CD4-positive, alpha-beta memory T cell (primary cell): ENCODE measurements at regions not wholly inside any gene's neighbourhood (a gene's known extent, or its start where the extent isn't known, plus 50 kb on each side); places are given as distances from the start of the nearest gene placed in this dataset.

Source experiments
- CTCF ChIA-PET: fragments of 350-600 bp; sonication (Branson Sonifier 250); formaldehyde crosslinking; loops from one replicate; lab custom pipeline; 2021; ENCODE audit warnings: inconsistent platforms; ENCODE audit not compliant: partially characterized antibody; lab: Charles Lee
- POLR2A ChIA-PET: fragments of 350-600 bp; sonication (Branson Sonifier 250); formaldehyde crosslinking; loops from one replicate; lab custom pipeline; 2021; ENCODE audit not compliant: partially characterized antibody; lab: Charles Lee
- DNase-seq, 5 donors: peaks; one replicate each; pipeline versions ENCODE4 v3.0.0 to v3.0.0-alpha.2; 2020 to 2022; ENCODE audit warnings: mixed read lengths in 1 of 5
- H3K27ac ChIP-seq: one replicate; pipeline ENCODE4 v1.7.0; 2013; ENCODE audit warnings: low read depth, low read length
- H3K27me3 ChIP-seq: 2 replicates; pipeline ENCODE4 v1.7.0; 2013; ENCODE audit warnings: mild to moderate bottlenecking, low read length, moderate library complexity; ENCODE audit not compliant: insufficient read depth
- H3K36me3 ChIP-seq: 2 replicates; pipeline ENCODE4 v1.7.0; 2013; ENCODE audit warnings: mild to moderate bottlenecking, low read length, moderate library complexity; ENCODE audit not compliant: insufficient read depth
- H3K4me1 ChIP-seq: 2 replicates; pipeline ENCODE4 v1.7.0; 2013; ENCODE audit warnings: mild to moderate bottlenecking, low read length, moderate library complexity; ENCODE audit not compliant: insufficient read depth
- H3K4me3 ChIP-seq, 2 donors: one replicate each; pipeline ENCODE4 v1.7.0; 2013; ENCODE audit warnings: low read length in 2 of 2, mild to moderate bottlenecking in 1 of 2
- H3K9me3 ChIP-seq, 2 donors: one replicate each; pipeline ENCODE4 v1.7.0; 2013; ENCODE audit warnings: low read length in 2 of 2, control low read depth in 1 of 2; ENCODE audit not compliant: control insufficient read depth in 1 of 2
- H3K27ac Mint-ChIP-seq, 7 donors: one replicate each; pipeline ENCODE4 v1.8.0; 2020 to 2021; ENCODE audit warnings: mixed read lengths in 7 of 7, mild to moderate bottlenecking in 6 of 7, inconsistent platforms in 3 of 7, moderate library complexity in 3 of 7
- H3K27me3 Mint-ChIP-seq, 2 donors: one replicate each; pipeline ENCODE4 v1.8.0; 2020 to 2021; ENCODE audit warnings: mixed read lengths in 2 of 2
- H3K36me3 Mint-ChIP-seq, 2 donors: one replicate each; pipeline ENCODE4 v1.8.0; 2020 to 2021; ENCODE audit warnings: mixed read lengths in 2 of 2, inconsistent platforms in 1 of 2, mild to moderate bottlenecking in 1 of 2
- H3K4me1 Mint-ChIP-seq, 4 donors: one replicate each; pipeline ENCODE4 v1.8.0; 2020 to 2021; ENCODE audit warnings: mixed read lengths in 4 of 4, mild to moderate bottlenecking in 1 of 4
- H3K4me3 Mint-ChIP-seq, 8 donors: one replicate each; pipeline ENCODE4 v1.8.0; 2020 to 2021; ENCODE audit warnings: mixed read lengths in 8 of 8, mild to moderate bottlenecking in 7 of 8, moderate library complexity in 6 of 8, inconsistent platforms in 3 of 8
- H3K9me3 Mint-ChIP-seq, 8 donors: one replicate each; pipeline ENCODE4 v1.8.0; 2020 to 2021; ENCODE audit warnings: mixed read lengths in 8 of 8, mild to moderate bottlenecking in 5 of 8, inconsistent platforms in 3 of 8, moderate library complexity in 1 of 8
- intact Hi-C: fragments of 100-400 bp; cut with micrococcal nuclease; formaldehyde crosslinking; loops from one replicate; pipeline ENCODE4 v1.15.1; 2023

DNA sequence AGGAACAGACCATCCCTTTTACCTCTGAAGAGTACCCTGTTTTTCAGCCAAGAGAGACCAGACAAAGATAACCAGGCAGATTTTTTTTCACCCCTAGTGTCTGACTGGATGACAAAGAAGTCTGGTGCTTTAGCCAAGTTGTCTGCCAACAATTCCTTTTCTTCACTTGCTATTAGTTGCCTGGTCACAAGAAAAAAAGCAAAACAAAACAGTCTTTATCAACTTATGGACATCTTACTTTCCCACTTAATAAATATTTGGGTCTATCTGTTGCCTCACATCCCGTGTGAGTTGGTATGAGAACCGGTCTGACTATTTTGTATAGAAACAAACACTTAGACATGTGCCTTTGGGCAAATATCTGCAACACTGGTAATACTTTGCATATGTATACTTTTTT, 662.9 kb downstream of the PLPP3 start:
- Histone ChIP-seq H3K27ac (no peak overlapping the region), H3K27me3 (no peaks in the 10 kb centered on the region), H3K4me3 (no peak overlapping the region), H3K36me3 (no peaks in the 10 kb centered on the region), H3K4me1 (no peaks in the 10 kb centered on the region), H3K9me3 (no peaks in the 10 kb centered on the region)
- Mint-ChIP-seq H3K27ac (no peak overlapping the region), H3K36me3 (no peaks in the 10 kb centered on the region), H3K4me3 (no peak overlapping the region), H3K27me3 (no peaks in the 10 kb centered on the region), H3K4me1 (no peaks in the 10 kb centered on the region), H3K9me3 (peaks cover 0 to 3% (median 0%) of the 10 kb centered on the region in 8 donors)
- DNase-seq, result no peak
- intact Hi-C loops, result no loop called here
- POLR2A ChIA-PET, result no interaction called here
- CTCF ChIA-PET, result no interaction called here

DNA sequence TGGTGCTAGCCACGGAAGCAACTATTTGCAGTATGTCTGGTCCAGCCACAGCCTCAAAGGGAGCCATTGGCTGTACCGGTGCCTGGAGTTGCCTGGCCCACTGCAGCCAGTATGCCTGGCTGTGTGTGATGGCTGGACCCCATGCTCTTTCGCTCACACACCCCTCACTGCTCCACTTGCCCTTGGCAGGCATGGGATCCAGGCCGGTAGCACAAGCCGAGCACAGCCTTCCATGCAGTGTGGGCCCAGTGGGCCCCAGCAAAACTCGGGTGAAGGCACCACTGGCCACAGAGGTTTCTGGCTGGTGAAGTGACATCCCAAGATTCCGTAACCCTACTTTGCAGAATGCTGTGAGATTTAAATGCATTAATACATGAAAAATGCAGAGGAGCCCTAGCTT, 665.8 kb downstream of the PLPP3 start:
- CTCF ChIA-PET, result no interaction called here
- no peaks in the 10 kb centered on the region for H3K9me3 ChIP-seq
- no peaks in the 10 kb centered on the region for H3K4me1 Mint-ChIP-seq
- no peaks in the 10 kb centered on the region for H3K36me3 Mint-ChIP-seq
- peaks cover 0 to 3% (median 0%) of the 10 kb centered on the region in 8 donors for H3K9me3 Mint-ChIP-seq
- no peaks in the 10 kb centered on the region for H3K27me3 Mint-ChIP-seq
- H3K36me3 ChIP-seq, result no peaks in the 10 kb centered on the region
- no peaks in the 10 kb centered on the region for H3K4me1 ChIP-seq
- no peaks in the 10 kb centered on the region for H3K27me3 ChIP-seq
- H3K4me3 Mint-ChIP-seq, result no peak overlapping the region
- DNase-seq, result no peak
- H3K27ac Mint-ChIP-seq, result no peak overlapping the region
- intact Hi-C loops, result no loop called here
- no peak overlapping the region for H3K4me3 ChIP-seq
- POLR2A ChIA-PET, result no interaction called here
- no peak overlapping the region for H3K27ac ChIP-seq

DNA sequence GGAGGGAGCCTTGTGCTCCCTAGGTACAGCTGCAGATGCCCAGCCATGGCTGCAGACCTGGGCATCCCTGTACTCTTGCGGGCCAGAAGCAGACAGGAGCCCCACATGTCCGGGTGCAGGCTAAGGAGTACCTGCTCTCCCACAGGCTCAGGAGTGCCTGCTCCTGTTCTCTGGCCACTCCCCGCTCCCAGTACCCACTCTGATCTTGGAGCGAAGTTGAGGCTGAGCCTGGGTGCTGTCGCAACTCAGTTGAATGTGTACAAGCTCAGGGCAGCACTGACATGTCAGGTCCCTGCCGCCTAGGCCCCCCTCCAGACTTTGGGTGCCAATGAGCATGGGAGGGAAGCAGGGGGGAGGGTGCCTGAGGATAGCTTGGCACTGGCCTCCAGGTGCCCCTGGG, 666.9 kb downstream of the PLPP3 start:
- no peak for DNase-seq
- Mint-ChIP-seq H3K27me3 (no peaks in the 10 kb centered on the region), H3K4me1 (no peaks in the 10 kb centered on the region), H3K36me3 (no peaks in the 10 kb centered on the region), H3K9me3 (peaks cover 0 to 3% (median 0%) of the 10 kb centered on the region in 8 donors), H3K27ac (no peak overlapping the region), H3K4me3 (no peak overlapping the region)
- H3K27ac ChIP-seq, result no peak overlapping the region
- H3K4me1 ChIP-seq, result no peaks in the 10 kb centered on the region
- ChIA-PET POLR2A (no interaction called here), CTCF (no interaction called here)
- no peaks in the 10 kb centered on the region for H3K9me3 ChIP-seq
- H3K27me3 ChIP-seq, result no peaks in the 10 kb centered on the region
- no peak overlapping the region for H3K4me3 ChIP-seq
- intact Hi-C loops, result no loop called here
- no peaks in the 10 kb centered on the region for H3K36me3 ChIP-seq

DNA sequence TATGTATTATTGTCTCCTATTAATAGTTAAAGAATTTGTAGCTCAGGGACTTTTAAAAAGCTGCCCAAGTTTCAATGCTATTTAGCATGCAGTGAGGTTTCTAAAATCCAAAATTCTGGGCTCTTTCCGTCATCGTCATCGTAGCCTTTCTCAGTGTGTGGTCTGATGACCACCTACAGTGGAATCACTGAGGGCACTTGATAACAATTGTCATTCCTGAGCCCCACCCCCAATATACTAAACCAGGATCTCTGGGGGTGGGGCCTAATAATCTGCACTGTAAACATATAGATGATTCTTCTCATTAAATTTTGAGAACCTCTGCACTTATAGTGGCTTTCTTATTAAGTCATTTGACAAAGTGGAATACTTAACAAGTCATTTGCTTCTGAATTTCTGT, 674.8 kb downstream of the PLPP3 start:
- no peaks in the 10 kb centered on the region for H3K4me1 Mint-ChIP-seq
- peaks cover 0 to 3% (median 0%) of the 10 kb centered on the region in 8 donors for H3K9me3 Mint-ChIP-seq
- Histone ChIP-seq H3K4me3 (no peak overlapping the region), H3K9me3 (no peaks in the 10 kb centered on the region), H3K27ac (no peak overlapping the region), H3K4me1 (no peaks in the 10 kb centered on the region), H3K36me3 (no peaks in the 10 kb centered on the region), H3K27me3 (no peaks in the 10 kb centered on the region)
- no peak overlapping the region for H3K4me3 Mint-ChIP-seq
- CTCF ChIA-PET, result no interaction called here
- H3K27me3 Mint-ChIP-seq, result peaks cover 2 to 4% of the 10 kb centered on the region in 2 donors
- POLR2A ChIA-PET, result no interaction called here
- H3K27ac Mint-ChIP-seq, result no peak overlapping the region
- intact Hi-C loops, result no loop called here
- no peak for DNase-seq
- H3K36me3 Mint-ChIP-seq, result no peaks in the 10 kb centered on the region

DNA sequence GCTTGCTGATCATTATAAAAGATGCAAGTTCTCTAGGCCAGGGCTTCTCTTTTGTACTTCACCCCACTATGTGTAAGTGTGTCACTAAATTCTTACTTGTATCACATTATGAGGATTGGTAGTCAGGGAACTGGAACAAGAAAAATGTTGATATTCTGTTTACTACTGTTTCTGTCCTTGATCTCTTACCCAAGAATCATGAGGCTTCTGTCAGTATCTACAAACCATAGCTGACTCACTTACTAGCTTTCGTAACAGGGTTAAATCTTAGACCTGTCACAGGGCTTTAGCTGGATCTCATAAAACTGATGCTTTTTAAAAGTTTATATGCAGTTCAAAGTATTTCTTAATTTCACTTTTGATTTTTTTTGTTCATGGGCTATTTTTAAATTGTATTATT, 681.2 kb downstream of the PLPP3 start:
- Histone ChIP-seq H3K27me3 (no peaks in the 10 kb centered on the region), H3K4me1 (no peaks in the 10 kb centered on the region), H3K4me3 (no peak overlapping the region), H3K9me3 (no peaks in the 10 kb centered on the region), H3K36me3 (no peaks in the 10 kb centered on the region), H3K27ac (no peak overlapping the region)
- ChIA-PET POLR2A (no interaction called here), CTCF (no interaction called here)
- H3K27ac Mint-ChIP-seq, result no peak overlapping the region
- H3K4me3 Mint-ChIP-seq, result no peak overlapping the region
- no peaks in the 10 kb centered on the region for H3K36me3 Mint-ChIP-seq
- H3K4me1 Mint-ChIP-seq, result no peaks in the 10 kb centered on the region
- peaks cover 1 to 5% of the 10 kb centered on the region in 2 donors for H3K27me3 Mint-ChIP-seq
- DNase-seq, result no peak
- intact Hi-C loops, result no loop called here
- H3K9me3 Mint-ChIP-seq, result peaks cover 1 to 19% (median 4%) of the 10 kb centered on the region in 8 donors

DNA sequence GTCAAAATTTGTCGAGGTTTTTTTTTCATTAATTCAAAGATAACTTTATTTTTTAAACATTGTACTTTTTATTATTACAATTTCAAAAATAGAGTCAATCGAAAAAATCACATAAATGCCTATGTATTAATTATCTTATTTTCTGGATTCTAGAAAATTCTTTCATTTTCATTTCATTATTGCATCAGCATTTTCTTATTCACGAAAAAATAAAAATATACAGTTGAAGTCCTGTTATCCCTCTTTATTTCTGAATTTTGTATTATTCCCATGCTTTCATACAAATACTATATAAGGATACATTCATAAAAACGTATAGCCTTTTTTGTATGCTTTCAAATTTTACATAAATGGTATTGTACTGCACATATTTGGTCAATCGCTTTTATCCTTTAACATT, 681.0 kb upstream of the USP24 start:
- no peaks in the 10 kb centered on the region for H3K36me3 ChIP-seq
- no peak overlapping the region for H3K4me3 Mint-ChIP-seq
- ChIA-PET POLR2A (no interaction called here), CTCF (no interaction called here)
- intact Hi-C loops, result no loop called here
- no peaks in the 10 kb centered on the region for H3K9me3 ChIP-seq
- no peak overlapping the region for H3K27ac ChIP-seq
- H3K27ac Mint-ChIP-seq, result no peak overlapping the region
- DNase-seq, result no peak
- no peaks in the 10 kb centered on the region for H3K36me3 Mint-ChIP-seq
- peaks cover 4 to 37% (median 18%) of the 10 kb centered on the region in 8 donors for H3K9me3 Mint-ChIP-seq
- no peaks in the 10 kb centered on the region for H3K27me3 ChIP-seq
- peaks cover 1 to 5% of the 10 kb centered on the region in 2 donors for H3K27me3 Mint-ChIP-seq
- no peak overlapping the region for H3K4me3 ChIP-seq
- H3K4me1 Mint-ChIP-seq, result no peaks in the 10 kb centered on the region
- H3K4me1 ChIP-seq, result no peaks in the 10 kb centered on the region

DNA sequence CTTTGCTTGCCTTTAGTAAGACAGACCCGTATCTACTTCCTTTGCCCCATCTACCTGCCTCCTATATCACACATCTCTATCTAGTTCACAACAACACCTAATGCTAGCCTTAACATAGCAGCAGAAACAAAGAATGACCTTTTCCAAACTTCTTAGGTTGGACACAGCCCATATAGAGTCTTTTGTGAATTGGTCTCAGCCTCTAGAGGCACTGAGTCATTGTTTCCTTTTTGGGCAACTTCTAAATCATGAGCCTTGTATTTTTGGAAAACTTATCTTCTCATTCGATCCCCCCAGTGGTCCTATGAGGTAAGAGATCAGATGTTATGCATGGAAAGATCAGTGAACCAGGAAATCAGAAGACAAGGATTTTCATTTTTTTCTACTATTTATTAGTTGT, 679.4 kb upstream of the USP24 start:
- CTCF ChIA-PET, result no interaction called here

DNA sequence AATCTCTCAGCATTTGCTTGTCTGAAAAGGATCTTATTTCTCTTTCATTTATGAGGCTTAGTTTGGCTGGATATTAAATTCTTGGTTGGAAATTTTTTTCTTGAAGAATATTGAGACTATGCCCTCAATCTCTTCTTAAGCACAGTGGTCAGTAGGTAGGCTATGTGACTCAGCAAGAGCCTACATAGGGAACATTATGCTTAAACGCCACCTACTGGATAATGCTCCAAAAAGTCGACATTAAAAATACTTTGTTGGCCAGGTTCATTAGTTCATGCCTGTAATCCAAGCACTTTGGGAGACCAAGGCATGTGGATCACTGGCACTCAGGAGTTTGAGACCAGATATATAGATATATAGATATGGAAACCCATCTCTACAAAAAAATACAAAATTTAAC, 678.0 kb upstream of the USP24 start:
- H3K27ac Mint-ChIP-seq, result no peak overlapping the region
- POLR2A ChIA-PET, result no interaction called here
- H3K36me3 Mint-ChIP-seq, result no peaks in the 10 kb centered on the region
- H3K27me3 Mint-ChIP-seq, result peaks cover 0 to 4% of the 10 kb centered on the region in 2 donors
- Histone ChIP-seq H3K9me3 (no peaks in the 10 kb centered on the region), H3K27ac (no peak overlapping the region), H3K27me3 (no peaks in the 10 kb centered on the region), H3K36me3 (no peaks in the 10 kb centered on the region), H3K4me1 (no peaks in the 10 kb centered on the region), H3K4me3 (no peak overlapping the region)
- intact Hi-C loops, result no loop called here
- H3K9me3 Mint-ChIP-seq, result peaks cover 4 to 38% (median 20%) of the 10 kb centered on the region in 8 donors
- H3K4me3 Mint-ChIP-seq, result no peak overlapping the region
- no peaks in the 10 kb centered on the region for H3K4me1 Mint-ChIP-seq
- no peak for DNase-seq
- CTCF ChIA-PET, result no interaction called here

More for the DNA sequence above, 679.4 kb upstream of the USP24 start:
- H3K27ac ChIP-seq, result no peak overlapping the region
- no peaks in the 10 kb centered on the region for H3K36me3 ChIP-seq
- no peak for DNase-seq
- H3K27ac Mint-ChIP-seq, result no peak overlapping the region
- H3K4me1 ChIP-seq, result no peaks in the 10 kb centered on the region
- no peaks in the 10 kb centered on the region for H3K36me3 Mint-ChIP-seq
- intact Hi-C loops, result no loop called here
- peaks cover 0 to 4% of the 10 kb centered on the region in 2 donors for H3K27me3 Mint-ChIP-seq
- H3K9me3 Mint-ChIP-seq, result peaks cover 4 to 38% (median 20%) of the 10 kb centered on the region in 8 donors
- H3K9me3 ChIP-seq, result no peaks in the 10 kb centered on the region
- no peak overlapping the region for H3K4me3 Mint-ChIP-seq
- no peak overlapping the region for H3K4me3 ChIP-seq
- POLR2A ChIA-PET, result no interaction called here
- H3K4me1 Mint-ChIP-seq, result no peaks in the 10 kb centered on the region
- H3K27me3 ChIP-seq, result no peaks in the 10 kb centered on the region
